Spleen (tissue), 11 donors: ENCODE measurements at regions not wholly inside any gene's neighbourhood (a gene's known extent, or its start where the extent isn't known, plus 50 kb on each side); places are given as distances from the start of the nearest gene placed in this dataset.

Source experiments
- DNase-seq: peaks from one replicate; pipeline ENCODE4 v3.0.0-alpha.2; 2020
- H3K27ac ChIP-seq, 8 donors: fragments of 200-600 bp; sonication (generic) in 7 of 8; 1 replicate in 4 of 8; 2 replicates in 4 of 8; pipeline versions ENCODE4 v1.5.0 to v1.8.0; 2016 to 2021; ENCODE audit warnings: inconsistent platforms in 4 of 8, mild to moderate bottlenecking in 4 of 8, moderate library complexity in 1 of 8
- H3K27me3 ChIP-seq, 7 donors: fragments of 200-600 bp; sonication (generic) in 6 of 7; replicated peaks in 1 of 7; 1 replicate in 4 of 7; 2 replicates in 3 of 7; pipeline versions ENCODE4 v1.5.0 to v1.8.0; 2016 to 2021; ENCODE audit warnings: inconsistent platforms in 3 of 7, mild to moderate bottlenecking in 1 of 7
- H3K36me3 ChIP-seq, 6 donors: fragments of 200-600 bp; sonication (generic) in 5 of 6; 1 replicate in 4 of 6; 2 replicates in 2 of 6; pipeline versions ENCODE4 v1.5.0 to v1.8.0; 2016 to 2021; ENCODE audit warnings: inconsistent platforms in 2 of 6
- H3K4me1 ChIP-seq, 6 donors: fragments of 200-600 bp; sonication (generic) in 5 of 6; 1 replicate in 3 of 6; 2 replicates in 3 of 6; pipeline versions ENCODE4 v1.5.0 to v1.8.0; 2016 to 2021; ENCODE audit warnings: inconsistent platforms in 3 of 6
- H3K4me3 ChIP-seq, 8 donors: fragments of 200-600 bp; sonication (generic) in 7 of 8; 1 replicate in 4 of 8; 2 replicates in 4 of 8; pipeline versions ENCODE4 v1.5.0 to v1.8.0; 2016 to 2021; ENCODE audit warnings: inconsistent platforms in 4 of 8, mild to moderate bottlenecking in 4 of 8, moderate library complexity in 2 of 8
- H3K9me3 ChIP-seq, 8 donors: fragments of 200-600 bp; sonication (generic) in 7 of 8; 1 replicate in 4 of 8; 2 replicates in 4 of 8; pipeline versions ENCODE4 v1.5.0 to v1.8.0; 2016 to 2021; ENCODE audit warnings: inconsistent platforms in 4 of 8
- POLR2A ChIP-seq, 3 donors: fragments of 450-650 bp; IDR thresholded peaks; one replicate each; pipeline ENCODE4 v1.5.1; 2017; ENCODE audit warnings: antibody characterized with exemption in 3 of 3, mild to moderate bottlenecking in 1 of 3
- POLR2AphosphoS5 ChIP-seq, 3 donors: sonication (generic); formaldehyde crosslinking; IDR thresholded peaks; one replicate each; pipeline ENCODE4 v1.5.1; 2017; ENCODE audit warnings: antibody characterized with exemption in 3 of 3
- WGBS, 5 donors: extraction: QIAGEN DNeasy Blood & Tissue Kit in 3 of 5; methylation state at CpG; one replicate each; pipeline versions ENCODE4 v1.1.5 to v1.1.7; 2013 to 2018; 5-methylcytosine and 5-hydroxymethylcytosine counted together
- intact Hi-C: fragments of 100-400 bp; cut with DNase I; formaldehyde crosslinking; loops from one replicate; pipeline ENCODE4 v1.15.0; 2023; ENCODE audit warnings: low total_unique reads
- TF ChIP-seq, protein P1 (sequence below), 11 experiments: fragments of 200-600 bp in 7 of 11; fragments of 450-650 bp in 4 of 11; sonication (generic) in 4 of 11; IDR thresholded peaks in 8 of 11; conservative IDR thresholded peaks in 3 of 11; 1 replicate in 7 of 11; 2 replicates in 4 of 11; pipeline versions ENCODE4 v1.4.0 to v1.8.0; 2016 to 2021; ENCODE audit warnings: antibody characterized with exemption in 11 of 11, inconsistent platforms in 4 of 11, mild to moderate bottlenecking in 1 of 11
- donor health status: healthy with polysubstance abuse.
- donor health status: DM: no; HTN: no; CAD: no; lungs with moderate emphysema.
- donor health status: DM: no; HTN: no; CAD: no.
- donor health status: Bipolar disorder and iron deficiency.
- donor health status: healthy.
- donor health status: DM: no; HTN: no; CAD: no.
- donor health status: DM: yes; HTN: yes; CAD: no.

DNA sequence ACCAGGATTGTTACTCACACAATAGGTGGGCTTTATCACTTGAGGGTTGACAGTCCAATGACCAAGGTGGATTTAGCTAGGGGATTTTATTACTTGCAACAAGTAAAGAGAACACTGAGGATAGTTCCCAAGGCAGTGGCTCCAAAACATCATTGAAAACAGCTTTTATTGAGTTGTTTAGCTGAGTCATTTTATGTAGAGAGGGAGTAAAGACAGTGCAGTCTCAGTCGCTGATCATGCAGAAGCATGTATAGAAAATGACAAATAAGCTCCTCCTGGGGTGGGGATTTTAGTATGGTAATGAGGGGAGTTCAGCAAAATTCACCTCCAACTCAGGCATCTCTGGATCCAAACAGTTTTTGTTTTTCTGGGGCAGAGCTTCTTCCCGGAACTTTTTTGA, 163.0 kb upstream of the CCDC179 start:
- intact Hi-C loops = no loop called here
- no peaks in the 10 kb centered on the region for H3K4me1 ChIP-seq
- H3K36me3 ChIP-seq = no peaks in the 10 kb centered on the region
- DNase-seq = no peak
- no peak overlapping the region for H3K4me3 ChIP-seq
- no peak for TF ChIP-seq POLR2A (IDR thresholded peaks at IDR 0.05)
- TF ChIP-seq, protein P1, sequence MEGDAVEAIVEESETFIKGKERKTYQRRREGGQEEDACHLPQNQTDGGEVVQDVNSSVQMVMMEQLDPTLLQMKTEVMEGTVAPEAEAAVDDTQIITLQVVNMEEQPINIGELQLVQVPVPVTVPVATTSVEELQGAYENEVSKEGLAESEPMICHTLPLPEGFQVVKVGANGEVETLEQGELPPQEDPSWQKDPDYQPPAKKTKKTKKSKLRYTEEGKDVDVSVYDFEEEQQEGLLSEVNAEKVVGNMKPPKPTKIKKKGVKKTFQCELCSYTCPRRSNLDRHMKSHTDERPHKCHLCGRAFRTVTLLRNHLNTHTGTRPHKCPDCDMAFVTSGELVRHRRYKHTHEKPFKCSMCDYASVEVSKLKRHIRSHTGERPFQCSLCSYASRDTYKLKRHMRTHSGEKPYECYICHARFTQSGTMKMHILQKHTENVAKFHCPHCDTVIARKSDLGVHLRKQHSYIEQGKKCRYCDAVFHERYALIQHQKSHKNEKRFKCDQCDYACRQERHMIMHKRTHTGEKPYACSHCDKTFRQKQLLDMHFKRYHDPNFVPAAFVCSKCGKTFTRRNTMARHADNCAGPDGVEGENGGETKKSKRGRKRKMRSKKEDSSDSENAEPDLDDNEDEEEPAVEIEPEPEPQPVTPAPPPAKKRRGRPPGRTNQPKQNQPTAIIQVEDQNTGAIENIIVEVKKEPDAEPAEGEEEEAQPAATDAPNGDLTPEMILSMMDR (IDR thresholded peaks at IDR 0.05 in 8 of 11, conservative IDR thresholded peaks at IDR 0.05 in 3 of 11) = no peak
- TF ChIP-seq POLR2AphosphoS5 (IDR thresholded peaks at IDR 0.05) = no peak
- H3K9me3 ChIP-seq = no peaks in the 10 kb centered on the region
- H3K27ac ChIP-seq = no peak overlapping the region
- no peaks in the 10 kb centered on the region for H3K27me3 ChIP-seq
- WGBS, 5 donors = 65 to 75% (median 69%) methylated on average over 2 of the region's 2 CpGs

DNA sequence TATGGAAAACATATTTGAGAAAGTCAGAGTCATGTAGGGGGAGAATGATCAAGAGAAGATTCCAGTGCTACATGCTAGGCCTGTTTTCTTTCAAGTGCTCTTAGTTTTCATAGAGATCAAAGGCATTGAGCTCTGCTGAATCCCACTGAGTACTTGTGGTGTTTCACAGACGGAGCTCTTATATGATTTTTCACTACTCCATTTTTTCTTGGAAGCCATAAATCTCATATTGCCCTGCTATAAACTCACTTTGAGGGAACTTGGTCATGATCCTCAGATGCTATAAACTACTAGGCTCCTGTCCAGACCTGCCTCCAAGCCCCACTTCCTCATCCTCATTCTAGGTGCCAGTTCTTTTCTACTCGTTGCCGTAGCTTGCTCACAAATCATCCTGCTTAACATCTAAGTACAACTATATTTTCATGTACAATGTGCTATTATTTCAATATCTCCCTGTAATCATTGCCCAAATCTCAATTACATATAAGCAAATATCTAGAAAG, 180.8 kb upstream of the CCDC179 start:
- intact Hi-C loops = no loop called here
- no peak for DNase-seq
- Histone ChIP-seq H3K9me3 (peaks cover 0 to 7% (median 2%) of the 10 kb centered on the region in 8 donors), H3K4me1 (no peaks in the 10 kb centered on the region), H3K27me3 (no peaks in the 10 kb centered on the region), H3K4me3 (no peak overlapping the region), H3K27ac (no peak overlapping the region), H3K36me3 (no peaks in the 10 kb centered on the region)
- 45 to 69% (median 59%) methylated on average over 3 of the region's 3 CpGs for WGBS, 5 donors
- TF ChIP-seq, protein P1 (IDR thresholded peaks at IDR 0.05 in 8 of 11, conservative IDR thresholded peaks at IDR 0.05 in 3 of 11) = no peak
- TF ChIP-seq POLR2A (IDR thresholded peaks at IDR 0.05) (no peak), POLR2AphosphoS5 (IDR thresholded peaks at IDR 0.05) (no peak)

DNA sequence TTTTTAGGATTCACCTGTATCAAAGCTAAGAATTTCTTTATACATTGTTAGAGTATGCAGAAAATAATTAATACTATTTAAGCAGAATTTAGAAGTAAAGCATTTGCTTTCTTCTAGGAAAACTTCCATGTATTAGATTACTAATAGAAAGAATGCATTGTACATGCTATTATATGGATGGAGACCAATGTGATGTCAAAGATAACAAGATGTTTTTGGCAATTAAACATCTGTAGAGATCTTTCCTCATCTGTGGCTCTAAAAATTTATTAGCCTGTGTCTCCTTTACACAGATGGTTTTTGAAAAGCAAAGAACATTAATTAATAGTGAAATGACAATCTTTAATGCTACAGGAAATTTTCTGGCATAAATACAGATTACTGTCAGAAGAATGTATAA, 198.4 kb upstream of the CCDC179 start:
- intact Hi-C loops = no loop called here
- Histone ChIP-seq H3K36me3 (no peaks in the 10 kb centered on the region), H3K4me3 (no peak overlapping the region), H3K9me3 (no peaks in the 10 kb centered on the region), H3K27me3 (no peaks in the 10 kb centered on the region), H3K27ac (no peak overlapping the region), H3K4me1 (no peaks in the 10 kb centered on the region)
- no peak for TF ChIP-seq POLR2A (IDR thresholded peaks at IDR 0.05)
- TF ChIP-seq, protein P1 (IDR thresholded peaks at IDR 0.05 in 8 of 11, conservative IDR thresholded peaks at IDR 0.05 in 3 of 11) = no peak
- TF ChIP-seq POLR2AphosphoS5 (IDR thresholded peaks at IDR 0.05) = no peak
- no peak for DNase-seq

DNA sequence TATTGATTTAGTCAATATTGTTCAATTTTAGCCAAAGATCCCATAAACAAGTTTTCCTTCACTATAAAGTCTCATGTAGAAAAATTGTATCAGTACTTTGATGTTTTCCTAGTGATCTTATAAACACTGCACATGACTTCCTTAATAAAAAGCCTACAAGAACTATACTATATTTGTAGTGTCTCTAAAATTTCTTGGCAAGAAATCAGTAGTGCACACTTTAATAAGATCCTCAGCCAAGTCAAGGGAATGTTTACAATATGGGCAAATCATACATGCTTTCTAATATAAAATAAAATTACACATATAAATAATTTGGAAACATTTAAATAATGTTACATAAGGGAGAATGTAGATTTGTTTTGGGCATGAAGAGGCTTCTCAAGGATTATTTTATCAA, 203.0 kb upstream of the CCDC179 start:
- H3K4me3 ChIP-seq = no peak overlapping the region
- H3K27me3 ChIP-seq = no peaks in the 10 kb centered on the region
- no peaks in the 10 kb centered on the region for H3K4me1 ChIP-seq
- intact Hi-C loops = no loop called here
- no peak for DNase-seq
- TF ChIP-seq POLR2A (IDR thresholded peaks at IDR 0.05) (no peak), POLR2AphosphoS5 (IDR thresholded peaks at IDR 0.05) (no peak)
- TF ChIP-seq, protein P1 (IDR thresholded peaks at IDR 0.05 in 8 of 11, conservative IDR thresholded peaks at IDR 0.05 in 3 of 11) = no peak
- H3K27ac ChIP-seq = no peak overlapping the region
- no peaks in the 10 kb centered on the region for H3K9me3 ChIP-seq
- no peaks in the 10 kb centered on the region for H3K36me3 ChIP-seq
